ENCODE measurements at regions not wholly inside any gene's neighbourhood (a gene's known extent, or its start where the extent isn't known, plus 50 kb on each side); places are given as distances from the start of the nearest gene placed in this dataset.

DNA sequence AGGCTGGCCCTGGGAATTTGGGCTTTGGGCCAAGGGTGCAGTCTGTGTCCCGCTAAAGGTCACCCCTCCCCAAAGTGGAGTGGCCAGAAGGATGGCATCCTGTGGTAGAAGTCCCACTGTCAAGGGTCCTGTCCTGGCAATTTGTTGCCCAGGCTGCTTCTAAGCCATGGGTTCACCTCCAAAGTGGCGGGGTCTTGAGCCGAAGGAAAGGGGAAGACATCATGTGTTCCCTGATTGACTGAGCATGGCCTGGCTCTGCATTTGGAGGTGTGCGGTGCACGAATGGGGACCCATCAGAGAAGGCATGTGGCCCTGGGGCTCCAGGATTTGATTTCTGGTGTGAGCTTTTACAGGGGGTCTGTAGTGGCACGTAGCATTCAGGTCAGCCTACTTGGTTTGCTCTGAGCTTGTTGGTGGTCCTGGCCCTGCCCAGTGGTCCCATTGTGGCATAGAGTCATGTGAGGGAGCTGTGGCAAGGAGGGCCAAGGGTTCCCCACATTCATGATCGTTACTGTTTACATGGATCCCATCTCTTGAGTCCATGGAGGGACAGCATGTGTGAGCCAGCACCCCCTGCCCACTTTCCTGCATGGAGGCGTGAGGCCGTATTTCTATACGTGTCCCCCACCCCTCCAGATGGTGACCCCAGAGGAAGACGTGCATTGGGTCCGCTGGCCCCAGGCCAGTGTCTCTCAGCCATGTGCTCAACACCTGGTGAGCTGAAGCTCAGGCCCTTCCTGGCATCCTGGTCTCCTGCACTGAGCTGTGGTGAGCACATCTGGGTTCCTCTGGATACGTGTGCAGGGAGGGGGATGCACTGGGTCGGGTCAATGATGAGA is 225.1 kb downstream of the SNRPN start:
- H3K4me3 ChIP-seq (ENCODE audit: low read depth, low read length): no peak overlapping the region
- H3K27ac ChIP-seq: no peak overlapping the region
- peaks cover 71% of the 10 kb centered on the region for H3K27me3 ChIP-seq (ENCODE audit: insufficient read depth, low read depth, severe bottlenecking)
- peaks cover 7% of the 10 kb centered on the region for H3K9me3 ChIP-seq (ENCODE audit: severe bottlenecking)
- TF ChIP-seq, protein P1, sequence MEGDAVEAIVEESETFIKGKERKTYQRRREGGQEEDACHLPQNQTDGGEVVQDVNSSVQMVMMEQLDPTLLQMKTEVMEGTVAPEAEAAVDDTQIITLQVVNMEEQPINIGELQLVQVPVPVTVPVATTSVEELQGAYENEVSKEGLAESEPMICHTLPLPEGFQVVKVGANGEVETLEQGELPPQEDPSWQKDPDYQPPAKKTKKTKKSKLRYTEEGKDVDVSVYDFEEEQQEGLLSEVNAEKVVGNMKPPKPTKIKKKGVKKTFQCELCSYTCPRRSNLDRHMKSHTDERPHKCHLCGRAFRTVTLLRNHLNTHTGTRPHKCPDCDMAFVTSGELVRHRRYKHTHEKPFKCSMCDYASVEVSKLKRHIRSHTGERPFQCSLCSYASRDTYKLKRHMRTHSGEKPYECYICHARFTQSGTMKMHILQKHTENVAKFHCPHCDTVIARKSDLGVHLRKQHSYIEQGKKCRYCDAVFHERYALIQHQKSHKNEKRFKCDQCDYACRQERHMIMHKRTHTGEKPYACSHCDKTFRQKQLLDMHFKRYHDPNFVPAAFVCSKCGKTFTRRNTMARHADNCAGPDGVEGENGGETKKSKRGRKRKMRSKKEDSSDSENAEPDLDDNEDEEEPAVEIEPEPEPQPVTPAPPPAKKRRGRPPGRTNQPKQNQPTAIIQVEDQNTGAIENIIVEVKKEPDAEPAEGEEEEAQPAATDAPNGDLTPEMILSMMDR (IDR thresholded peaks at IDR 0.05; ENCODE audit: low read depth, low read length): no peak
- no peaks in the 10 kb centered on the region for H3K36me3 ChIP-seq
- no peak for DNase-seq

DNA sequence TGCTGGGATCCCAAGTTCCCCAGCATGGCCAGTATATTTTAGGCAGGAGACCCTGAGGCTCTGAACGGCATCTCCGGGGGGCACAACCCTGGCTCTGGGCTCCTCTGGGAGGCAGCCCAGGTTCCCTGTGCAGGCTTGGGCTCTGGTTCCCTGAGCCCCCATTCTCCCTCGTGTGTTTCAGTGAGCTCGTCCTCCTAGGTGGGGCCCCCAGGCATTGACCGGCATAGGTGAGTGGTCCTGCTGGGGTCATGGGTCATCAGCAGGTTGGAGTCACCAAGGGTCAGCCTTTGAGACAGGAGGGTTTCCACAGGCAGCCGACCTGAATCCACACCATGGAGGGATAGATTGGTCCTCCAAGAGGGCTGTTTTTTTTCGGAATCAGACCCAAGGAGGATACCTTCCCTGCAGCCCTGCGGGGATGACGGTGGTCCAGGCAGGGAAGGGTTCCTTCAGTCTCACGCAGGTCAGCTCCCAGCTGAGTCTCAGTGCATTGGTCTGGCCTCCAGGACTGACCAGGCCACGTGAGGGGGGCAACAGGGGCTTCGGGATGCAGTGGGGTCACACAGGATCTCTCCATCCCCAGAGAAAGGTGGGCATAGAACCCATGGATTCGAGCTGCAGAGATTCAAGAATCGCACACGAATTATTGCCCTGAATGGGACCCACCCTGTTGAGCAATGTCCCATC is 226.0 kb downstream of the SNRPN start:
- Histone ChIP-seq H3K27me3 (ENCODE audit: insufficient read depth, low read depth, severe bottlenecking) (peaks cover 80% of the 10 kb centered on the region), H3K4me3 (ENCODE audit: low read depth, low read length) (no peak overlapping the region), H3K9me3 (ENCODE audit: severe bottlenecking) (peaks cover 2% of the 10 kb centered on the region), H3K36me3 (no peaks in the 10 kb centered on the region), H3K27ac (no peak overlapping the region)
- TF ChIP-seq, protein P1 (IDR thresholded peaks at IDR 0.05; ENCODE audit: low read depth, low read length): no peak
- peak; percentile 1 for DNase-seq

DNA sequence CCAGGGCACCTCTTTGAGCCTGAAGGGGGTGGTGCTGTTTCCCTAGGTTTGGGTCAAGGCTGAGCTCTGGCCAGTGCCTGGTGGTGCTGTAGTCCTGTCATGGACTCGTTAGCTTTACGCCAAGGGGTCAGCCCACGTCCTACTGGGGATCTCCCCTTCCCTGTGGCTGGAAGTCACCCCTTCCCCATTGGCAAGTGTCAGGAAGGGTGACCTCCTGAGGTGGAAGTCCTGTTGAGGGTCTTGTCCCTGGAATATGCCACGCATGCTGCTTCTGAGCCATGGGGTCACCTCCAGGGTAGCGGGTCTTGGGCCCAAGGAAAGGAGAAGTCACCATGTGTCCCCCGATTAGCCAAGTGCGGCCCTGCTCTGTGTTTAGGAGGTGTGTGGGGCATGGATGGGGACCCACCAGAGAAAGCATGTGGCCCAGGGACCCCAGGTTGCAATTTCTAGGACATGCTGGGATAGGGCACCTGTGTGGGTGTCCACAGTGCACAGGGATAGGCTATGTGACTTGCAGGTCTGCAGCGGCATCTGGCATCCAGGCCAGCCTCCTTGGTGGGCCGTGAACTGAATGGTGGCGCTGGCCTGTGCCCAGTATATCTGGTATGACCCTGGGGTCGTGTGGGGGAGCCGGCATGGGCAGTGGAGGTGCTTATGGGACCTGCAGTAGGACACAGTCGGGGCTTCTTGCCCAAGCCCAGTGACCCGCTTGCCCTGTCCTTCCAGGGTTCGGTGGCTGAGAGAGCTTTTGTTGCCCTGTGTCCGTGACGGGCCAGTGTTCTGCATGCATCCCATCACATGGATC is 226.7 kb downstream of the SNRPN start:
- no peak overlapping the region for H3K4me3 ChIP-seq (ENCODE audit: low read depth, low read length)
- TF ChIP-seq, protein P1 (IDR thresholded peaks at IDR 0.05; ENCODE audit: low read depth, low read length): no peak
- peak; percentile 2 for DNase-seq
- H3K9me3 ChIP-seq (ENCODE audit: severe bottlenecking): peaks cover 2% of the 10 kb centered on the region
- H3K27ac ChIP-seq: no peak overlapping the region
- no peaks in the 10 kb centered on the region for H3K36me3 ChIP-seq
- peaks cover 87% of the 10 kb centered on the region for H3K27me3 ChIP-seq (ENCODE audit: insufficient read depth, low read depth, severe bottlenecking)

GRCh38 chr15:25182098-25182478 is 227.3 kb downstream of the SNRPN start:
- no peak for DNase-seq
- Histone ChIP-seq H3K9me3 (ENCODE audit: severe bottlenecking) (no peaks in the 10 kb centered on the region), H3K4me3 (ENCODE audit: low read depth, low read length) (no peak overlapping the region), H3K27ac (no peak overlapping the region), H3K27me3 (ENCODE audit: insufficient read depth, low read depth, severe bottlenecking) (peaks cover 89% of the 10 kb centered on the region), H3K36me3 (no peaks in the 10 kb centered on the region)
- TF ChIP-seq, protein P1 (IDR thresholded peaks at IDR 0.05; ENCODE audit: low read depth, low read length): no peak

GRCh38 chr15:25182736-25183445 is 228.1 kb downstream of the SNRPN start:
- TF ChIP-seq, protein P1 (IDR thresholded peaks at IDR 0.05; ENCODE audit: low read depth, low read length): peak; percentile 39
- Histone ChIP-seq H3K27me3 (ENCODE audit: insufficient read depth, low read depth, severe bottlenecking) (peaks cover 89% of the 10 kb centered on the region), H3K9me3 (ENCODE audit: severe bottlenecking) (no peaks in the 10 kb centered on the region), H3K27ac (no peak overlapping the region), H3K36me3 (no peaks in the 10 kb centered on the region), H3K4me3 (ENCODE audit: low read depth, low read length) (no peak overlapping the region)
- DNase-seq: peak; percentile 11
